ENCODE measurements at regions not wholly inside any gene's neighbourhood (a gene's known extent, or its start where the extent isn't known, plus 50 kb on each side); places are given as distances from the start of the nearest gene placed in this dataset.

GRCh38 chr11:115081972-115082371 is 403.6 kb downstream of the NXPE2 start:
- DNase-seq (ENCODE audit: low read depth), result no peak

GRCh38 chr11:115083144-115083806 is 404.9 kb downstream of the NXPE2 start:
- no peak for DNase-seq (ENCODE audit: low read depth)

GRCh38 chr11:115084231-115084630 is 405.9 kb downstream of the NXPE2 start:
- DNase-seq (ENCODE audit: low read depth), result no peak

GRCh38 chr11:115085461-115086210 is 407.3 kb downstream of the NXPE2 start:
- DNase-seq (ENCODE audit: low read depth), result no peak

- DNase-seq (ENCODE audit: low read depth), result no peak
Measured at GRCh38 chr11:115087791-115088190, 409.5 kb downstream of the NXPE2 start.

- no peak for DNase-seq (ENCODE audit: low read depth)
Measured at GRCh38 chr11:115092516-115092915, 411.7 kb downstream of the CADM1 start.

- no peak for DNase-seq (ENCODE audit: low read depth)
Measured at GRCh38 chr11:115097796-115098408, 406.3 kb downstream of the CADM1 start.

GRCh38 chr11:115100706-115101105 is 403.5 kb downstream of the CADM1 start:
- DNase-seq (ENCODE audit: low read depth), result no peak

- DNase-seq (ENCODE audit: low read depth), result no peak
Measured at GRCh38 chr11:115103921-115104320, 400.3 kb downstream of the CADM1 start.

- no peak for DNase-seq (ENCODE audit: low read depth)
Measured at GRCh38 chr11:115104851-115105453, 399.3 kb downstream of the CADM1 start.

- DNase-seq (ENCODE audit: low read depth), result no peak
Measured at GRCh38 chr11:115111066-115111465, 393.1 kb downstream of the CADM1 start.

- DNase-seq (ENCODE audit: low read depth), result no peak
Measured at GRCh38 chr11:115112754-115113153, 391.5 kb downstream of the CADM1 start.

- no peak for DNase-seq (ENCODE audit: low read depth)
Measured at GRCh38 chr11:115117956-115118493, 386.2 kb downstream of the CADM1 start.

- no peak for DNase-seq (ENCODE audit: low read depth)
Measured at GRCh38 chr11:115119146-115119545, 385.1 kb downstream of the CADM1 start.

All from CMK (cell line).